Prostate gland (tissue), 2 donors: ENCODE measurements at regions not wholly inside any gene's neighbourhood (a gene's known extent, or its start where the extent isn't known, plus 50 kb on each side); places are given as distances from the start of the nearest gene placed in this dataset.

Experiments
- DNase-seq: peaks from one replicate; pipeline ENCODE4 v3.0.0-alpha.2; 2019; ENCODE audit warnings: low spot score
- H3K27ac ChIP-seq, 2 donors: fragments of 200-600 bp; sonication (generic); 2 replicates each; pipeline ENCODE4 v1.5.1; 2017 to 2019
- H3K27me3 ChIP-seq: fragments of 200-600 bp; sonication (generic); replicated peaks from 2 replicates; pipeline ENCODE4 v1.5.1; 2019; ENCODE audit not compliant: insufficient read depth
- H3K36me3 ChIP-seq, 2 donors: fragments of 200-600 bp; sonication (generic); 1 replicate in 1 of 2; 2 replicates in 1 of 2; pipeline versions ENCODE4 v1.5.1 to v1.8.1; 2017 to 2019
- H3K4me1 ChIP-seq: fragments of 200-600 bp; sonication (generic); replicated peaks from 2 replicates; pipeline ENCODE4 v1.5.1; 2019
- H3K4me3 ChIP-seq, 2 donors: fragments of 200-600 bp; sonication (generic); 2 replicates each; pipeline ENCODE4 v1.5.1; 2017 to 2019
- H3K9me3 ChIP-seq: fragments of 200-600 bp; sonication (generic); 2 replicates; pipeline ENCODE4 v1.5.1; 2017
- POLR2A ChIP-seq: fragments of 450-650 bp; IDR thresholded peaks from one replicate; pipeline ENCODE4 v1.6.1; 2016; ENCODE audit warnings: antibody characterized with exemption, mild to moderate bottlenecking
- POLR2AphosphoS5 ChIP-seq: sonication (generic); formaldehyde crosslinking; IDR thresholded peaks from one replicate; pipeline ENCODE4 v1.6.1; 2017; ENCODE audit warnings: antibody characterized with exemption
- WGBS: methylation state at CpG from one replicate; pipeline ENCODE4 v1.1.5; 2018; 5-methylcytosine and 5-hydroxymethylcytosine counted together
- intact Hi-C: fragments of 100-400 bp; cut with DNase I; formaldehyde crosslinking; loops from one replicate; pipeline ENCODE4 v1.14.2; 2022
- TF ChIP-seq, protein P1 (sequence below), 4 experiments: fragments of 200-600 bp in 2 of 4; fragments of 450-650 bp in 2 of 4; sonication (generic) in 2 of 4; IDR thresholded peaks; 1 replicate in 3 of 4; 2 replicates in 1 of 4; pipeline ENCODE4 v1.5.1; 2016 to 2019; ENCODE audit warnings: antibody characterized with exemption in 4 of 4, mild to moderate bottlenecking in 2 of 4, moderate library complexity in 2 of 4

DNA sequence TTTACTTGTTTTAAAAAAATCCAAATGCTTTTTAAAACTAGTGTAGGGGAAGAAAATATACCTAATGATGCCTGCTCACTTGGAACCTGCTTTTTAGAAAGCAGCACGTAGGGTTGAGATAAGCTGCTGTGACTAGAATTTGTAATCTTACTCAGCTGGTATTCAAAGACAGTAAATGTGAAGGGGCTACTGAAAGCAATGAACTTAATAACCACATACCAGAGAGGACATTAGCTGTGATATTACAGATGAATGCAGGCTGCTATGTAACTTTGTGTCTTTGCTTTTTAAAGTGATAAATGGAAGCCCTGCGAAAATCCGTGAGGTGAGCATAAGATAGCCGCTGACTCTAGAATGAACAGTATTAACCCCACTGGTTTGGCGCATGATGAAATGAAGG, 124.1 kb downstream of the TRIML1 start:
- 78% methylated on average over 5 of the region's 5 CpGs for WGBS
- no peak overlapping the region for H3K4me3 ChIP-seq
- no peaks in the 10 kb centered on the region for H3K27me3 ChIP-seq
- H3K27ac ChIP-seq = no peak overlapping the region
- TF ChIP-seq, protein P1, sequence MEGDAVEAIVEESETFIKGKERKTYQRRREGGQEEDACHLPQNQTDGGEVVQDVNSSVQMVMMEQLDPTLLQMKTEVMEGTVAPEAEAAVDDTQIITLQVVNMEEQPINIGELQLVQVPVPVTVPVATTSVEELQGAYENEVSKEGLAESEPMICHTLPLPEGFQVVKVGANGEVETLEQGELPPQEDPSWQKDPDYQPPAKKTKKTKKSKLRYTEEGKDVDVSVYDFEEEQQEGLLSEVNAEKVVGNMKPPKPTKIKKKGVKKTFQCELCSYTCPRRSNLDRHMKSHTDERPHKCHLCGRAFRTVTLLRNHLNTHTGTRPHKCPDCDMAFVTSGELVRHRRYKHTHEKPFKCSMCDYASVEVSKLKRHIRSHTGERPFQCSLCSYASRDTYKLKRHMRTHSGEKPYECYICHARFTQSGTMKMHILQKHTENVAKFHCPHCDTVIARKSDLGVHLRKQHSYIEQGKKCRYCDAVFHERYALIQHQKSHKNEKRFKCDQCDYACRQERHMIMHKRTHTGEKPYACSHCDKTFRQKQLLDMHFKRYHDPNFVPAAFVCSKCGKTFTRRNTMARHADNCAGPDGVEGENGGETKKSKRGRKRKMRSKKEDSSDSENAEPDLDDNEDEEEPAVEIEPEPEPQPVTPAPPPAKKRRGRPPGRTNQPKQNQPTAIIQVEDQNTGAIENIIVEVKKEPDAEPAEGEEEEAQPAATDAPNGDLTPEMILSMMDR (IDR thresholded peaks at IDR 0.05) = no peak
- TF ChIP-seq POLR2A (no peak), POLR2AphosphoS5 (no peak)
- no peaks in the 10 kb centered on the region for H3K36me3 ChIP-seq
- no peaks in the 10 kb centered on the region for H3K4me1 ChIP-seq
- intact Hi-C loops = no loop called here
- DNase-seq = no peak
- no peaks in the 10 kb centered on the region for H3K9me3 ChIP-seq

DNA sequence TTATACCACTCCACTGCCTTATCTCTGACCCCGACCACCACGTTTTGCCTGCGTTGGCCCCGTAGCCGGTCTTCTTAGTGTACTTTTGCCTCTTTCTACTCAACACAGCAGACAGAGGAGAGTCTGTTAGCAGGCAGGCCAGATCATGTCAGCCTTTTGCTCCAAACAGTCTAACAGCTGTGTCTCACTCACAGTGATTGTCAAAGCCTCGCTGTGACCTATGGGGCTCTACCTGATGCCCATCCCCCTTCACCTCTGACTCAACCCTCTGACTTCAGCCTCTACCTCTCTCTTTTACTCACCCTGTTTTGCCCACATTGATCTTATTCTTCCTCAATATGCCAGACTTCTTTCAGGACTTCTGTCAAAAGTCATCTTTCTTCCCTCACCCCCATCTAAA, 127.1 kb downstream of the TRIML1 start:
- TF ChIP-seq POLR2A = no peak
- Histone ChIP-seq H3K36me3 (no peaks in the 10 kb centered on the region), H3K27ac (no peak overlapping the region), H3K4me1 (no peaks in the 10 kb centered on the region), H3K9me3 (no peaks in the 10 kb centered on the region), H3K4me3 (no peak overlapping the region), H3K27me3 (no peaks in the 10 kb centered on the region)
- DNase-seq = no peak
- 42% methylated on average over 6 of the region's 6 CpGs for WGBS
- intact Hi-C loops = no loop called here

DNA sequence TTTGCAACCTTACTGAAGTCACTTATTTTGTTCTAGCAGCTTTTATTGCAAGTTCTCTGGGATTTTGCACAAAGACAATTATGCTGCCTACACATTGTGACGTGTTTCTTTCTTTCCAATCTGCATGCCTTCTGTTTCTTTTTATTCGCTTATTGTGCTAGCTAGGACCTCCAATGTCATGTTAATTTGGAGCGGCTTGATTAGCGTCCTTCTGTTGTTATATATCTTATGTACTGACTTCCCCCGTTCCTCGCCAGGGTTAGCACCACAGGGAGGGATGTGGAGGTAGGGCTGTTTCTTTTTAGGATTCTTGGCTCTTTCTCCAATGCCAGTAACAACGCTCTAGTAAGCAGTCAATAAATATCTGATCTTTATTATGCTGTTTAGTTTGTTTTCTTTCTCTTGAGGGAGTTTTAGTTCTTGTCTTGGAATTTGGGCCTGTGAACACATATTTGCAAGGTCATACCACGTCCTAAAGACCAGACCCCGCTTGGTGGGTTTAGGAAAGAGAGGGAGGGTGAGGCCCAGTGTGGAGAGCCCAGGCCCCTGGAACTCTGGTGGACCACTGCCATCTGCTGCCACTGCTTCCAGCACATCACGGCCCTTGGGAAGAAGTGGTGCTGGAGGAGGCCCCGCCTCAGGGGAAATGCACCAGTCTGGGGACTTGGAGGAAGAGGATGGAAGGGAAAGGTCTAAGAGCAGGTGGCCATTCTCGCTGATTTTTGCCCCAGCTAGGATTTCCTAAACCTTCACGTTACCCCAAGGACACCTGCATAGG, 129.1 kb downstream of the TRIML1 start:
- 86% methylated on average over 13 of the region's 13 CpGs for WGBS
- Histone ChIP-seq H3K27me3 (no peaks in the 10 kb centered on the region), H3K4me1 (no peaks in the 10 kb centered on the region), H3K9me3 (no peaks in the 10 kb centered on the region), H3K36me3 (no peaks in the 10 kb centered on the region), H3K27ac (no peak overlapping the region), H3K4me3 (no peak overlapping the region)
- TF ChIP-seq, protein P1 (IDR thresholded peaks at IDR 0.05) = no peak
- TF ChIP-seq POLR2AphosphoS5 (no peak), POLR2A (no peak)
- DNase-seq = no peak
- intact Hi-C loops = no loop called here

DNA sequence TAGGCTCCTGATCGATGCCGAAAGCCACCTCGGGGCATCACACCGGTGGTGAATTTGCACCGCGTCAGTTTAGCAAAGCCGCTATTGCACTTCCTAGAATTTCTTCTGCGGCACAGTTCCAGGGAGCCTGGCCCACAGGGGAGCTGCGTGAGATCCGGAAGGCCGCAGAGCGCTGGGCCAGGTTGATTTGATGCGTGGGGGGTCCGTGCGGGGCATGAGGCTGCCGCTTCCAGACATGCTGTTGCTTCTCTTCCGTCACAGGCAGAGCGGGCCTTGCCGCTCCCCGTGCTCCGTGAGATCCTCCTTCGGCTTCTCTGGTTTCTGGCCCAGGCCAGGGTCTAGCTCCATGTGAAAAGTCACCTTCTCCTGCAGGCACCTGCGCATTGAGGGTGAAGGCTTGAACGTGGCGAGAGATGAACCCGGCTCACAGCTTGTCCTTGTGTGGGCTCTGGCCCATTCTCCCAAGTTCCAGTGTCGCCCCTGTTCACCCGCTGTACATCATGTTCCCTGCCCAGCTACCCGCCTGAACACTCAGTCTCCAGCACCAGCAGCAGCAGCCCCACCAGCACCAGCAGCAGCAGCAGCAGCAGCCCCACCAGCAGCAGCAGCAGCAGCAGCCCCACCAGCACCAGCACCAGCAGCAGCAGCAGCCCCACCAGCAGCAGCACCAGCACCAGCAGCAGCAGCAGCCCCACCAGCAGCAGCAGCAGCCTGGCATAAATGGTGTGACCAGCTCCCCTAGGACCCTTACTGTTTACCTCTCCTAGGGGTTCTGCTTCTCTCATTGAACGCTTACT, 131.2 kb downstream of the TRIML1 start:
- WGBS = 97% methylated on average over 30 of the region's 30 CpGs
- Histone ChIP-seq H3K27ac (no peak overlapping the region), H3K9me3 (no peaks in the 10 kb centered on the region), H3K4me1 (no peaks in the 10 kb centered on the region), H3K4me3 (no peak overlapping the region), H3K36me3 (no peaks in the 10 kb centered on the region), H3K27me3 (no peaks in the 10 kb centered on the region)
- intact Hi-C loops = no loop called here
- no peak for DNase-seq
- TF ChIP-seq POLR2AphosphoS5 (no peak), POLR2A (no peak)
- TF ChIP-seq, protein P1 (IDR thresholded peaks at IDR 0.05) = no peak

DNA sequence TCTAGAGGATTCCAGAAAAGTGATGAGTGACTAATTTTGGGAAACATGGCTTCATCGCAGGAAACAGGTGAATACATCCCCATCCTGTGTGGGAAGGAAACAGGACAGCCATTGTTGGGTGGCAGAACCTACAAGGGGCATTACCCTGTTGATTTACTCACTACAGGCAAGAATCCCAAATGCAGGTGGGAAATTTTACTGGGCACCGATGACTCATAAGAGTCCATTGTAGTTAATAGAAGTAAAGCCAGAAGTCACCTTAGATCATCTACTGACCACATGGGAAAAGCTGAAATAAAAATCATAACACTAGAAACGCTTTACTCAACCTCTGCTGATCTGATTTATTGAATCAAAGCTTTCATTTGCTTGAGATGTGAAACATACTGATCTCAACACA, 136.4 kb downstream of the TRIML1 start:
- H3K27ac ChIP-seq = no peak overlapping the region
- no peaks in the 10 kb centered on the region for H3K27me3 ChIP-seq
- no peak for DNase-seq
- WGBS = 97% methylated on average over 3 of the region's 3 CpGs
- H3K4me3 ChIP-seq = no peak overlapping the region
- no peaks in the 10 kb centered on the region for H3K4me1 ChIP-seq
- no peaks in the 10 kb centered on the region for H3K9me3 ChIP-seq
- TF ChIP-seq, protein P1 (IDR thresholded peaks at IDR 0.05) = no peak
- TF ChIP-seq POLR2AphosphoS5 (no peak), POLR2A (no peak)
- no peaks in the 10 kb centered on the region for H3K36me3 ChIP-seq
- intact Hi-C loops = no loop called here
